ENCODE measurements at regions not wholly inside any gene's neighbourhood (a gene's known extent, or its start where the extent isn't known, plus 50 kb on each side); places are given as distances from the start of the nearest gene placed in this dataset.

GRCh38 chr9:15100571-15100970 lies 190.3 kb upstream of the FREM1 start:
- TF ChIP-seq CTCF (optimal IDR thresholded peaks at IDR 0.05 in 1 of 3, IDR thresholded peaks at IDR 0.05 in 1 of 3, conservative IDR thresholded peaks at IDR 0.05 in 1 of 3; ENCODE audit: extremely low read depth in 1 of 3, insufficient read depth in 2 of 3, low read length in 3 of 3), result no peak
- TF ChIP-seq EZH2 (IDR thresholded peaks at IDR 0.05; ENCODE audit: low read length), result no peak
